Astrocyte (in vitro differentiated cells and primary cell): ENCODE measurements at regions not wholly inside any gene's neighbourhood (a gene's known extent, or its start where the extent isn't known, plus 50 kb on each side); places are given as distances from the start of the nearest gene placed in this dataset.
"Not testable (repeated sequence)": the region's sequence is repeated elsewhere in the genome, so short reads cannot be mapped to it uniquely, and the experiment has no call there.

Source experiments
- EZH2 ChIP-seq: IDR thresholded peaks from 2 replicates; pipeline ENCODE4 v1.6.1; 2012; ENCODE audit warnings: mild to moderate bottlenecking, low read length, inconsistent platforms; ENCODE audit not compliant: insufficient read depth
- TF ChIP-seq, protein P1 (sequence below): IDR thresholded peaks from 2 replicates; pipeline ENCODE4 v1.5.1; 2011; ENCODE audit warnings: low read depth, mild to moderate bottlenecking, inconsistent platforms, low read length, moderate library complexity; ENCODE audit not compliant: insufficient read depth

DNA sequence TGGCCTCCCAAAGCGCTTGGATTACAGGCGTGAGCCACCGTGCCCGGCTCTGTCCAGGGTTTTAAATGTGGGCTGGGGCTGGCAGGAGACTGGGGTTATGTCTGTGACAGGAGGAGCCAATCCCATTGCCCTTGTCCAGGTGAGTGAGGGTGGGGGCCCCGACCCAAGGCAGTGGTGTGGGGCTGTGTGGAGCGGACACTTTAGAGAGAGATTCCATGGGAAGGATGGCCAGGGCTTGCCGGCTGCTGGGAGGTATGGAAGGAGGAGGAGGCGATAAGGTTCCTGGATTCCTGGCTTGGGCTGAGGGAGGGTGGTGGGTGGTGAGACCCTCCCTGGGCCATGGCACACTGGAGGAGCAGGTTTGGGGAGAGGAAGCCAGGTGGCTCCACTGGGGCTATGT is 104.9 kb downstream of the ZNF267 start:
- TF ChIP-seq, protein P1, sequence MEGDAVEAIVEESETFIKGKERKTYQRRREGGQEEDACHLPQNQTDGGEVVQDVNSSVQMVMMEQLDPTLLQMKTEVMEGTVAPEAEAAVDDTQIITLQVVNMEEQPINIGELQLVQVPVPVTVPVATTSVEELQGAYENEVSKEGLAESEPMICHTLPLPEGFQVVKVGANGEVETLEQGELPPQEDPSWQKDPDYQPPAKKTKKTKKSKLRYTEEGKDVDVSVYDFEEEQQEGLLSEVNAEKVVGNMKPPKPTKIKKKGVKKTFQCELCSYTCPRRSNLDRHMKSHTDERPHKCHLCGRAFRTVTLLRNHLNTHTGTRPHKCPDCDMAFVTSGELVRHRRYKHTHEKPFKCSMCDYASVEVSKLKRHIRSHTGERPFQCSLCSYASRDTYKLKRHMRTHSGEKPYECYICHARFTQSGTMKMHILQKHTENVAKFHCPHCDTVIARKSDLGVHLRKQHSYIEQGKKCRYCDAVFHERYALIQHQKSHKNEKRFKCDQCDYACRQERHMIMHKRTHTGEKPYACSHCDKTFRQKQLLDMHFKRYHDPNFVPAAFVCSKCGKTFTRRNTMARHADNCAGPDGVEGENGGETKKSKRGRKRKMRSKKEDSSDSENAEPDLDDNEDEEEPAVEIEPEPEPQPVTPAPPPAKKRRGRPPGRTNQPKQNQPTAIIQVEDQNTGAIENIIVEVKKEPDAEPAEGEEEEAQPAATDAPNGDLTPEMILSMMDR, result not testable (repeated sequence)
- TF ChIP-seq EZH2, result not testable (repeated sequence)
